Osteocyte (in vitro differentiated cells): ENCODE measurements at regions not wholly inside any gene's neighbourhood (a gene's known extent, or its start where the extent isn't known, plus 50 kb on each side); places are given as distances from the start of the nearest gene placed in this dataset.

Experiments
- DNase-seq: peaks from one replicate; pipeline ENCODE4 v3.0.0; 2021; ENCODE audit warnings: mixed read lengths; ENCODE audit not compliant: unreplicated experiment; ENCODE audit errors: extremely low spot score
- H3K27ac Mint-ChIP-seq: one replicate; pipeline ENCODE4 v1.8.0; 2021; ENCODE audit warnings: mild to moderate bottlenecking, mixed read lengths; ENCODE audit not compliant: unreplicated experiment
- H3K27me3 Mint-ChIP-seq: one replicate; pipeline ENCODE4 v1.8.0; 2021; ENCODE audit warnings: mixed read lengths; ENCODE audit not compliant: unreplicated experiment
- H3K36me3 Mint-ChIP-seq: one replicate; pipeline ENCODE4 v1.8.0; 2021; ENCODE audit warnings: mixed read lengths; ENCODE audit not compliant: unreplicated experiment
- H3K4me1 Mint-ChIP-seq: one replicate; pipeline ENCODE4 v1.8.0; 2021; ENCODE audit warnings: mixed read lengths; ENCODE audit not compliant: unreplicated experiment
- H3K4me3 Mint-ChIP-seq: one replicate; pipeline ENCODE4 v1.8.0; 2021; ENCODE audit warnings: mild to moderate bottlenecking, moderate library complexity, mixed read lengths; ENCODE audit not compliant: unreplicated experiment
- H3K9me3 Mint-ChIP-seq: one replicate; pipeline ENCODE4 v1.8.0; 2021; ENCODE audit warnings: mixed read lengths; ENCODE audit not compliant: unreplicated experiment
- TF ChIP-seq, protein P1 (sequence below): fragments of 200-600 bp; sonication (generic); IDR thresholded peaks from 2 replicates; pipeline ENCODE4 v1.5.0; 2021; ENCODE audit warnings: antibody characterized with exemption, mild to moderate bottlenecking, moderate library complexity

DNA sequence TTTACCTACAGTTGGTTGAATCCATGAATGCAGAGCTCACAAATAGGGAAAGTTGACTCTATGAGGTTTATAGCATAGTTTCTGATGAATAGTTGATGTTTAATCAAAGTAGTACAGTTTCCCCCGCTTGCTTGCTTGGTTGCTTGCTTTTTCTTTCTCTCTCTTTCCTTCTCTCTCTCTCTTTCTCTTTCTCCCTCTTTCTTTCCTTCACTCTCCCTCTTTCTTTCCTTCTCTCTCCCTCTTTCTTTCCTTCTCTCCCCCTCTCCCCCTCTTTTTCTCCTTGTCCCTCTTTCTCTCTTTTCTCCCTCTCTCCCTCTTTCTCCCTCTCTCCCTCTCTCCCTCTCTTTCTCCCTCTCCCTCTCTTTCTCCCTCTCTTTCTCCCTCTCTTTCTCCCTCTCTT, 999.9 kb upstream of the CELF4 start:
- peaks cover 29% of the 10 kb centered on the region for H3K9me3 Mint-ChIP-seq
- no peak for DNase-seq
- H3K4me1 Mint-ChIP-seq: no peaks in the 10 kb centered on the region
- H3K27me3 Mint-ChIP-seq: no peaks in the 10 kb centered on the region
- no peak overlapping the region for H3K27ac Mint-ChIP-seq
- TF ChIP-seq, protein P1, sequence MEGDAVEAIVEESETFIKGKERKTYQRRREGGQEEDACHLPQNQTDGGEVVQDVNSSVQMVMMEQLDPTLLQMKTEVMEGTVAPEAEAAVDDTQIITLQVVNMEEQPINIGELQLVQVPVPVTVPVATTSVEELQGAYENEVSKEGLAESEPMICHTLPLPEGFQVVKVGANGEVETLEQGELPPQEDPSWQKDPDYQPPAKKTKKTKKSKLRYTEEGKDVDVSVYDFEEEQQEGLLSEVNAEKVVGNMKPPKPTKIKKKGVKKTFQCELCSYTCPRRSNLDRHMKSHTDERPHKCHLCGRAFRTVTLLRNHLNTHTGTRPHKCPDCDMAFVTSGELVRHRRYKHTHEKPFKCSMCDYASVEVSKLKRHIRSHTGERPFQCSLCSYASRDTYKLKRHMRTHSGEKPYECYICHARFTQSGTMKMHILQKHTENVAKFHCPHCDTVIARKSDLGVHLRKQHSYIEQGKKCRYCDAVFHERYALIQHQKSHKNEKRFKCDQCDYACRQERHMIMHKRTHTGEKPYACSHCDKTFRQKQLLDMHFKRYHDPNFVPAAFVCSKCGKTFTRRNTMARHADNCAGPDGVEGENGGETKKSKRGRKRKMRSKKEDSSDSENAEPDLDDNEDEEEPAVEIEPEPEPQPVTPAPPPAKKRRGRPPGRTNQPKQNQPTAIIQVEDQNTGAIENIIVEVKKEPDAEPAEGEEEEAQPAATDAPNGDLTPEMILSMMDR: no peak
- H3K36me3 Mint-ChIP-seq: no peaks in the 10 kb centered on the region
- H3K4me3 Mint-ChIP-seq: no peak overlapping the region

DNA sequence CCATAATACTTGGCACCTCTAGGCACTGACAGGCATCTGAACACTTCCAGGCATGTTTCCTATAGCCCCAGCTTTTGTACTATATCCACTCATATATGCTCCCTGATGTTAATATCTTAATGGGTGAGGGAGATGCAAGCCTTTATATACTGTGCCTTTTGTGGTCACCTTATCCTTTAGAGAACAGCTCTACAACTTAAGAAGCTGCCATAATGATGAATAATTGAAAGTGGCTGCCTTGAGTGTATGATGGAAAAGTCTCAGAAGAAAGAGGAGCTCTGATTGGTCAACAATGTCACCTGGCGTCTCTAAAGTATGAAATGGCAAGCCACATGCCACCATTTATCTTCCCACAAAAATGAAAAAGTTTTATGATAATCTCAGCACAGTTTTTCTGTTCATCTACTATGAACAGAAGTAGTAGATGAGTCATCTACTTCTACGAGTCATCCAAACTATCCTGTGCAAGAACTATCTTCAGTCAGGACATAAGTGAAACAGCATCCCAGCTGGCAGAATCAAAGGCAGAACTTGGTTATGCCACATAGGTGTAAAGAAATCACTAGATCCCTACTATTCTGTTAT, 997.9 kb upstream of the CELF4 start:
- DNase-seq: no peak
- TF ChIP-seq, protein P1: no peak
- no peaks in the 10 kb centered on the region for H3K27me3 Mint-ChIP-seq

DNA sequence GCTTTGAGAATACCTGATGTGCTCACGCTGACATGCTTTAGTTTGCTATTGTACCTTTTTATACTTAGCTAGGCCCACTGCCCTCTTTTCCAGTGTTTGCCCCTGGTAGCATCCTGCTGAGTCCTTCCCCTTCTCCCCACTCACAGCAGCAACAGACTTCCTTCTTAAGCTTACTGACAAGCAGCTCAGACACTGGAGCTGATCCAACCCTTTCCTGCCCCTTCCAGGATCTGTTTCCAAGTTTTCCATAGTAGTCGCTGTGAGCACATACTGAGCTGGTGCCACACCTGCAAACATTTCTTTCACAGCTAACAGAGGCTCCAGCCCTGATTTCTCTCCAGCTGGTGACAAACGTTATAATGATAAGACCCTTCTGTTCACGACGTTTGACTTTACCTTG, 991.4 kb upstream of the CELF4 start:
- H3K27me3 Mint-ChIP-seq: no peaks in the 10 kb centered on the region
- TF ChIP-seq, protein P1: no peak
- no peak overlapping the region for H3K4me3 Mint-ChIP-seq
- H3K36me3 Mint-ChIP-seq: no peaks in the 10 kb centered on the region
- no peak overlapping the region for H3K27ac Mint-ChIP-seq
- no peak for DNase-seq
- H3K4me1 Mint-ChIP-seq: no peaks in the 10 kb centered on the region
- H3K9me3 Mint-ChIP-seq: peaks cover 20% of the 10 kb centered on the region

More for the DNA sequence above, 997.9 kb upstream of the CELF4 start:
- H3K4me3 Mint-ChIP-seq: no peak overlapping the region
- H3K27ac Mint-ChIP-seq: no peak overlapping the region
- H3K9me3 Mint-ChIP-seq: peaks cover 38% of the 10 kb centered on the region
- H3K36me3 Mint-ChIP-seq: no peaks in the 10 kb centered on the region
- no peaks in the 10 kb centered on the region for H3K4me1 Mint-ChIP-seq

DNA sequence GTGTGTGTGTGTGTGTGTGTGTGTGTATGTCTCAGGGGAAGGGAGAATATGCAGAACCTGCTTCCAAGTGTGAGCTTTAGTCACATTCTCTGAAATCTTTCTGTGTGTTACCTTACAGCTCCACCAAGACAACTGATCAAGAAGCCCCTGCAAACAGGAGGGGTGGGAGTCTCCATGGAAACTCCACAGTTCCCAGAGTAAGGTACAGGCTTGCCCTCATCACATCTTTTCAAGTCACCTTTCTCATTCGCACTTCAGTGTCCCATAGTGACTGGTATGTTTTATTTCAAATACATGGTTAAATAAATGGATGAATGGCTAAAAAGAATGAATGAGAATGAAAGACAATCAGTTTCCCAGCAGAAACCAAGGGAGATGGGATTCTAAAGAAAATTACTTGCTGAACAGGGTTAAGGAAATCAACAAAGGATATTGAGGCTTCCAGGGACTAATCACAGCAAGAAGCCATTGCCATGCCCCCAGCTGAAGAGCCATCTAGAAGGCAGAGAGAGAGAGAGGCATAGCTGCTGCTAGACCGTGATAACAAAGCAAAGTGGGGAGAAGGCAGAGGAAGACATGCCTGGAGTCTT, 987.2 kb upstream of the CELF4 start:
- Mint-ChIP-seq H3K4me1 (no peaks in the 10 kb centered on the region), H3K4me3 (no peak overlapping the region)
- DNase-seq: no peak

DNA sequence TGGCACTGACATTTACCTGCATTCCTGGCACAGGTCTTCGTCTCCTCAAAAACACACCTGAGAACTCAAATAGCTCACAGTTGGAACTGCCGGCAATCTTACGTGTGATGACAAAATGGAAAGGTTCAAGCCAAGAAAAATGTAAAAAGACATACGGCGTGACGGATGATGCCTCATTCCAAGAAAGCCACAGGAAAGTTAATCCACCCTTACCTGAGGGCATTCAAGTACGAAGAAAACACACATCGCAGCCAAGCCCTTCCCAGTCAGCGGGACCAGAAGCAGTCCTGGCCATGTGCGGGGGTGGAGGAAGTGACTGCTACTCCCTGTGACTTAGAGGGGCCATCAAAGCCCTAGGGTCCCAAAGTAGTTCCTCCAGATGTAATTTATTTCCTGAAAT, 986.3 kb upstream of the CELF4 start:
- no peaks in the 10 kb centered on the region for H3K27me3 Mint-ChIP-seq
- DNase-seq: no peak
- H3K4me1 Mint-ChIP-seq: no peaks in the 10 kb centered on the region
- no peak overlapping the region for H3K27ac Mint-ChIP-seq
- no peaks in the 10 kb centered on the region for H3K36me3 Mint-ChIP-seq
- H3K4me3 Mint-ChIP-seq: no peak overlapping the region
- TF ChIP-seq, protein P1: no peak
- H3K9me3 Mint-ChIP-seq: peaks cover 19% of the 10 kb centered on the region

More for the DNA sequence above, 987.2 kb upstream of the CELF4 start:
- no peak overlapping the region for H3K27ac Mint-ChIP-seq
- TF ChIP-seq, protein P1: no peak
- no peaks in the 10 kb centered on the region for H3K36me3 Mint-ChIP-seq
- H3K27me3 Mint-ChIP-seq: no peaks in the 10 kb centered on the region
- peaks cover 19% of the 10 kb centered on the region for H3K9me3 Mint-ChIP-seq
